NCI-H1694 treated with DMSO at 0.1 percent for 48 hours (cell line): ENCODE measurements at regions not wholly inside any gene's neighbourhood (a gene's known extent, or its start where the extent isn't known, plus 50 kb on each side); places are given as distances from the start of the nearest gene placed in this dataset.
"Not testable (repeated sequence)": the region's sequence is repeated elsewhere in the genome, so short reads cannot be mapped to it uniquely, and the experiment has no call there.

Source experiments
- DNase-seq: peaks from one replicate; lab custom pipeline; 2025; lab: John Stamatoyannopoulos, UW

DNA sequence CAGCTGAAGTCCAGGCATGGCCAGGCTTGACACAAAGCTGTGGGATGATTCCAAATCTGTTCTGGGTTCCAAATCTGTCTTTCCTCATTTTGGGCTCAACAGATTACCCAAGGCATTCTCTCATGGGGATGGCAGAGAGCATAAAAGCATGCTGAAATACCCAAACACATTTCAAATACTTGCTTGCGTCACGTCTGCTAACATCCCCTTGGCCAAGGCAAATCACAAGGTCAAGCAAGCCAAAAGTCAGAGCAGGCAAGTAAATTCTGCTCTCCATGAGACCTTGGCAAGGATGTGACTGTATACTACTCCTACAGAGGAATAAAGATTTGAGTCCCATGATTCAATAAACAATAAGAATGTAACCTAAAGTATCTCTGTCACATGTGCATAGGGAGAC, 306.7 kb downstream of the EPB41L4A start:
- no peak for DNase-seq

GRCh38 chr5:112109331-112110007, 309.6 kb downstream of the EPB41L4A start:
- DNase-seq: no peak

- no peak for DNase-seq
Measured at GRCh38 chr5:112106878-112107277, 312.2 kb downstream of the EPB41L4A start.

GRCh38 chr5:112097768-112098167, 321.3 kb downstream of the EPB41L4A start:
- no peak for DNase-seq

- DNase-seq: no peak
Measured at GRCh38 chr5:112087222-112087621, 330.2 kb upstream of the NREP start.

GRCh38 chr5:112086740-112087139, 329.7 kb upstream of the NREP start:
- no peak for DNase-seq

DNA sequence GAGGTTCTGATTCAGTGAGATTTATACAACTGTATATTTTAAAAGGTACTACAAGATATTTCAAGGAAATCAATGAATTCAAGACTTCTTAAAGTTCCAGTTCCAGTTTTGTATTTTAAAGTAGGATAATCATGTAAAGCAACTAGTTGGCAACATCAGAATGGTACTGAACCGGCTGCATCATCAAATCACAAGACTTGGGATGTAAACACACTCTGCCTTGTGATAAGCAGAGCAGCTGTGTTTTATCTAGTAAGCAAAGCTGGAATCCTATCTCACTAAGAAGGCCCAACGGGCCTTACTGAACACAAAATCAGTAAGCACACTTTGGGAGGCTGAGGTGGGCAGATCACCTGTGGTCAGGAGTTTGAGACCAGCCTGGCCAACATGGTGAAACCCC, 327.2 kb upstream of the NREP start:
- DNase-seq: no peak

DNA sequence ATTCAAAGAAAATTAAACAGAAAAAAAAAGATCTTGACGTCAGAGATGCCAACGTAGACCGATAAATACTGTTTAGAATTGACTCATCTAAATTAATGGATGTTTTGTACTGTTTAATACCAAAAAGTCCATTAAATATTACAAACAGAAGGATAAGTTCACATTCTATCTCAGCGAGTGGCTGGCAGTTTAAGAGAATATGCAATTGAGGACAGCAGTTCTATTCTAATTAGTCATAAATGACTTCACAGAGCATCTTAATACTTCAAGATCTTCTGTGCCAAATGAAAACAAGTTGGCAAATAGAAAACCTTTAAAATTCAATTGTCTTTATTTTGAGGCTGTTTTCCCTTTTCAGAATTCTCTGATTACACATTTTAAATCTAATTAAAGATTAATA, 326.6 kb upstream of the NREP start:
- DNase-seq: no peak

DNA sequence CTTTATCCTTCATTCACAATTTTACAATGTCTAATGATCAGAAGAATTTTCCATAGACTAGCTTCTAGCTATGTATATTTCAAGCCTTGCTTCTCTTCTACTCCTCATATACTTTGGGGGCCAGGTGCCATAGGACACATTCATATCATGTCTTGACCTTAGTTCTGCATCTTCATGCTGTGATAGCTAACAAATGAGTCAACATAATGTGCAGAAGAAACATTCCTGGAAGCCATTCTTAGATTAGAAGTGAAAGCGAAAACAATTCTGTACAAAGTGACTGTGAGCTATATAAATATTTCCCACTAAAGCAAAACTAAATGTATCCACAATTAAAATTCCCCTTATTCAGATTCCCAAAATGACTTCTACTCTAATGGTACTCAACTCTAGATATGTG, 320.2 kb upstream of the NREP start:
- DNase-seq: no peak

DNA sequence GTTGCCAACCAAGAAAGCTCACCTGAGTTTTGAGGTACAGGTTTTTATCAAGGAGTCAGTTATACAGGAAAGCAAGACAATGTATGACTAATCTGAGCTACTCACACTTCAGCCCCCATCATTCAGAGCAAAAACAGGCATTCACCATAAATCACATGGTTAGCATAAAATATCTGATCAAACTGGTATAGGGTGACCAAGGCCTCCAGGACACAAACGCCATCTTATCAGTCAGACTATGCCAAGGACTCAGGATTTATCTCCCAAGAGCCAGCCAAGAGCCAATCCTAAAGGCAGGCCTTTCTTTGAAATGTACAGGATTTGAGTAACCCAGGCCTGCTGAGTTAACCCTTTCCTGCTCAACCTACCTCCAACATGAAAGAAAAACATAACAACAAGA, 313.0 kb upstream of the NREP start:
- DNase-seq: no peak

- DNase-seq: no peak
Measured at GRCh38 chr5:112069329-112069728, 312.3 kb upstream of the NREP start.

DNA sequence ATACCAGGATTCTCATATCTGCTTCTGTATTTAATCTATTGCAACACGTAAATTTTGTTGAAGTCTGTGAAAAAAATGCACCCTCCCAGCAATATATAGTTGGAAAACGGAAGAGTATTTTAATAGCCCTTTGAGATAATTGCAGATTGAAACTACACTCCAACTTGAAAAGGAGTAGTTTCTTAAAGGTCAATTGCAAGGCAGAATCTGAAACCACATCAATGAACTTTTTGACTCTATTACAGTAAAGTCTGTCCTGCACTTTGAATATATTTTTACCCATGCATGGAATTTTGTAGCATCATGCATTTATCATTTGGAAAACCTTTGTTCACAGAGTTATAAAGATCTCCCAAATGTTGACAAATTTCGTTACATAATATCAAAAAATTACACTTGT, 311.6 kb upstream of the NREP start:
- no peak for DNase-seq

GRCh38 chr5:112065781-112066180, 308.8 kb upstream of the NREP start:
- no peak for DNase-seq

DNA sequence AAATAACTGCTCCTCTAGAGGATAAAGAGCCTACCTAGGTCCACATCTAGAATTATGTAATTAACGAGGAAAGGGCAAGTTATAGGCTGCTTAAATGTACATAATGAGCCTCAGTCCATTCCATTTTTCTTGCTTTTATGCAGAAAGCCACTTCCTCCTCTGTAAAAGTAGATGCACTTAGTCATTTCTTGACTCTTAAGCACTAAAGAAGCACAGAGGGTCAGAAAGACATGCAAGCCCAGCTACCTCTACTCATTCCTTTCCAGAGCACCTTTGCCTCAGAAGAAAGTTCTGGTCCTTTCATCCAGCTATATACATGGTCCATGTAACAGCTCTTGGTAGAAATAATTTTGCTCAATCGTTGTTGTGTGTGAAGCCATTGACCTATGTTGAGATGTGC, 308.0 kb upstream of the NREP start:
- no peak for DNase-seq

DNA sequence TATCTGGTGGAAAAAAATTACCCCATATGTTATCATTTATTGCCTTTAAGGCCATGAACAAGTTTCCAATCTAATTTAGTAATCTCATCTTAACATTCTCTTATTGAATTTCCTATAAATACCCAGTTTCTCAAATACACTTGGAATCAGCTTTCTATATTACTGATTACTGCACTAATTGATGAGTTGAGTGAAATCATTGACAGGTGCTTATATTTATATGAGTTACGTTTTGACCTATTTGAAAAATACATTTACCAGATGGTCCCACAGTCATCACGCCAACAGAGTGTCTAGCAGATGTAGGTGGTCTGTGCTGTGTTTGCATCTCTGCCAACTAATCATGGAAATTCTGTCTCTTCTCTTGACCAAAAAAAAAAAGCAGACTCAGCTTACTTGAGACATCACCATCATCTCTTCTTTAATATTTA, 307.3 kb upstream of the NREP start:
- peak; percentile 45 for DNase-seq

- peak; percentile 24 for DNase-seq
Measured at GRCh38 chr5:112063856-112064255, 306.9 kb upstream of the NREP start.

GRCh38 chr5:112063191-112063590, 306.2 kb upstream of the NREP start:
- DNase-seq: no peak

GRCh38 chr5:112062181-112062580, 305.2 kb upstream of the NREP start:
- no peak for DNase-seq

- DNase-seq: no peak
Measured at GRCh38 chr5:112061666-112062065, 304.7 kb upstream of the NREP start.

- no peak for DNase-seq
Measured at GRCh38 chr5:112059579-112060135, 302.7 kb upstream of the NREP start.

GRCh38 chr5:112049738-112050137, 292.7 kb upstream of the NREP start:
- no peak for DNase-seq

- no peak for DNase-seq
Measured at GRCh38 chr5:112036206-112036605, 279.2 kb upstream of the NREP start.

DNA sequence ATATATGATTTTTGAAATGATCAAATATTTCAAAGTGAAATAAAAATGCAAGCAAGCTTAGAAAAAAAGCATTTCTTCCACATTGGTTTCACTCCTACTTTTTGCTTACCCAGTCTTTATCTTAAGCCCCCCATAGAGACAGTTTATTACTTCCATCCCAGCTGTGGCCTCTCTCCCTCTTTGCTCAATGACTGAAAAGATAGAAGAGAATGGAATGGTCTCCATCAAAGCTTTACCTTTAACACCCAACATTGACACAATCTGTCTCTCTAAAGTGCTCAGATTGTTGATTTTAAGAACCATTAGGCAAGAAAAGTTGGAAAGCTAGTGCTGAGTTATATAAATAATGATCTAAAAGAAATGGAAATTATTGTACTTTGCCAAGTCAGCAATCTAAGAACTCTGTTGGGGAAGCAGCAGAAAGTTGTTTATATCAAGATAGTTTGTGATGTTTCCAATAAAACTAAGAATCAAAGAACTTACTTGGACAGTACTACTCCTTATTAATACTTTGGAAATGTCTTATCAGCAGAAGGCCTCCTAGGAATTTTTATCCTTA, 277.5 kb upstream of the NREP start:
- no peak for DNase-seq

DNA sequence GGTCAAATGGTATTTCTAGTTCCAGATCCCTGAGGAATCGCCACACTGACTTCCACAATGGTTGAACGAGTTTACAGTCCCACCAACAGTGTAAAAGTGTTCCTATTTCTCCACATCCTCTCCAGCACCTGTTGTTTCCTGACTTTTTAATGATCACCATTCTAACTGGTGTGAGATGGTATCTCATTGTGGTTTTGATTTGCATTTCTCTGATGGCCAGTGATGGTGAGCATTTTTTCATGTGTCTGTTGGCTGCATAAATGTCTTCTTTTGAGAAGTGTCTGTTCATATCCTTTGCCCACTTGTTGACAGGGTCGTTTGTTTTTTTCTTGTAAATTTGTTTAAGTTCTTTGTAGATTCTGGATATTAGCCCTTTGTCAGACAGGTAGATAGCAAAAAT, 269.9 kb upstream of the NREP start:
- DNase-seq: not testable (repeated sequence)
